Epithelial cell of esophagus (primary cell): ENCODE measurements at regions not wholly inside any gene's neighbourhood (a gene's known extent, or its start where the extent isn't known, plus 50 kb on each side); places are given as distances from the start of the nearest gene placed in this dataset.
A peak's percentile ranks its signal among the peaks of the same experiment; 100 is the strongest.

Experiments
- DNase-seq: peaks from one replicate; pipeline ENCODE4 v3.0.0; 2010; ENCODE audit warnings: low read depth
- H3K4me3 ChIP-seq: 2 replicates; pipeline ENCODE4 v1.5.1; 2011; ENCODE audit warnings: mild to moderate bottlenecking, low read length, control low read depth
- CTCF ChIP-seq: IDR thresholded peaks from 2 replicates; pipeline ENCODE4 v1.5.1; 2011; ENCODE audit warnings: low read depth, mild to moderate bottlenecking, low read length, control low read depth, inconsistent platforms; ENCODE audit not compliant: insufficient read depth; ENCODE audit errors: missing control alignments

DNA sequence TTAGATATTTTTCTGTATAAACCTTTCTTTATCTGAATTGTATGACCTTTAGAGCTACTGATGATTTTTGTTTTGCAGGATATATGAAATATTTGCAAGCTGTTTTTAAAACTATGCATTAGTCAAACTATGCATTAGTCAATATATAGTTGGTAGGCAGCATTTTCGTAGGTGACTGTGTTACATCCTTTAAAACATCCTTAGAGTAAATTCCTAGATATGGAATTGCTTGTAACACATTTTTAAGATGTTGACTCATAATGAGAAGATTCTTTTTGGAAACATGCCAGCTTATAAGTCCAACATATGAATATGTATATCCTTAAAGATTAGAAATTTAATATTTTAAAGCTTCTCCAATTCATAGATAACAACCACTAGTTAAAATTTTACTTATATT is 1768.5 kb downstream of the PCDH7 start:
- no peak for TF ChIP-seq CTCF
- no peak overlapping the region for H3K4me3 ChIP-seq
- peak; percentile 70 for DNase-seq

DNA sequence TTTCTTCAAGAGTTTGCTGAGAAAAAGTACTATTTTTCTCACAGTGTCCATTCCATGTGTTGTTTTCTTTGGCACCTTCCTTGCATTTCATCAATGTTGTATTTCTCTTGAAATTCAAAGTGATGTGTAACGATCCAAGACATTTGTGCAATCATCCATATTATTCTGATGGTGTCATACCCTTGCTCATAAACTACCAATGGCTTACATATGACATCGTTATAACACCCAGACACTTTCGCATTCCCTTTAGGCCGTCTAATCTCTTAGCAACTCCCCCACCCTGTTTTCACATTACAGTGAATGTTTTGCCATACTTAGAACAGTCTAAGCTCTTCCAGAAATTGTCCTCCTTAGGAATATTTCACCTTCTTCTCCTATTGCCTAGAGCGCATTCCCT is 1779.0 kb downstream of the PCDH7 start:
- DNase-seq = peak; percentile 80
- no peak overlapping the region for H3K4me3 ChIP-seq
- no peak for TF ChIP-seq CTCF

- DNase-seq = no peak
- H3K4me3 ChIP-seq = no peak overlapping the region
- TF ChIP-seq CTCF = no peak
These were observed 1783.1 kb downstream of the PCDH7 start for GRCh38 chr4:32503241-32503640.

DNA sequence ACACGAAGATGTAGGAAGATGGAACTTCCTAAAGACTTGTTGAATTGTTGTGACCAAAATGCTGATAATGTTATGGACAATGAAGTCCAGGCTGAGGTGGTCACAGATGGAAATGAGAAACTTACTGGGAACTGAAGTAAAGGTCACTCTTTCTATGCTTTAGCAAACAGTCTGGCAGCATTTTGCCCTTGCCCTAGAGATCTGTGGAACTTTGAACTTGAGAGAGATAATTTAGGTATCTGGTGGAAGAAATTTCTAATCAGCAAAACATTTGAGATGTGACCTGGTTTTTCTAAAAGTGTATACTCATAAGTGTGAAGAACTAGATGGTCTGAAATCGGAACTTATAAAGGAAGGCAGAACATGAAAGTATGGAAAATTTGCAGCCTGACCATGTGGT is 1785.9 kb downstream of the PCDH7 start:
- H3K4me3 ChIP-seq = no peak overlapping the region
- no peak for DNase-seq
- no peak for TF ChIP-seq CTCF

GRCh38 chr4:32519060-32519459 is 1798.9 kb downstream of the PCDH7 start:
- no peak for TF ChIP-seq CTCF
- peak; percentile 45 for DNase-seq
- peak overlapping the region; percentile 13 for H3K4me3 ChIP-seq

DNA sequence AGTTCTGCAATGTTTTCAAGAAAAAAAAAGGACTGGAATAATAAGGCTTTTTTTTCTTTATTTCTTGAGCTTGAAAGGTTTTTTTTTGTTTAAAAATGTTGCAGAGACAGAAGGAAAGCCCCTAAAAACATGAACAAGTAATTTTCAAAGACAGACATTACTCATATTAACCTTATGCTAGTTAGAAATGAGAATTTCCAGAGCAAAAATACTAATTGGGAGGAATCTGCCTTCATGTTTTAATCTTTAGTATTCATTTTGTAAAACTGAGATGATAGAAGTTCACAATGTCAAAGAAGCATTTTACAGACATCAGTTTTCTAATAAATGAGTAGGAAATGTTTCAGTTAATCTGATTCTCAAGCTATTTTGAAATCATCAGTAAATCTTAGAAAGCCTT is 1805.3 kb downstream of the PCDH7 start:
- TF ChIP-seq CTCF = no peak
- no peak for DNase-seq
- no peak overlapping the region for H3K4me3 ChIP-seq

DNA sequence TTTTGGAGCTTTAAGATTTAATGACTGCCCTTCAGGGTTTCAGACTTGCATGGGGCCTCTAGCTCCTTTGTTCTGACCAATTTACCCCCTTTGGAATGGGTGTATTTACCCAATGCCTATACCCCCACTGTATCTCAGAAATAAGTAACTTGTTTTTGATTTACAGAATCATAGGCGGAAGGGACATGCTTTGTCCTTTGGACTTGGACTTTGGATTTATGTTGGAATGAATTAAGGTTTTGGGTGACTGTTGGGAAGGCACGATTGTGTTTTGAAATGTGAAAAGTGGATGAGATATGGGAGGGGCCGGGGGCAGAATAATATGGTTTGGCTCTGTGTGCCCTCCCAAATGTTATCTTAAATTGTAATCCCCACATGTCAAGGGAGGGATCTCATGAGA is 1824.7 kb downstream of the PCDH7 start:
- no peak overlapping the region for H3K4me3 ChIP-seq
- DNase-seq = no peak
- no peak for TF ChIP-seq CTCF
